ENCODE measurements at regions not wholly inside any gene's neighbourhood (a gene's known extent, or its start where the extent isn't known, plus 50 kb on each side); places are given as distances from the start of the nearest gene placed in this dataset.

GRCh38 chr9:118782790-118783463 lies 586.3 kb downstream of the BRINP1 start:
- TF ChIP-seq POLR2A (IDR thresholded peaks at IDR 0.05) (no peak), CTCF (IDR thresholded peaks at IDR 0.05) (no peak)

Measured in adrenal gland (tissue), 5 donors.